GM12878 (cell line): ENCODE measurements at regions not wholly inside any gene's neighbourhood (a gene's known extent, or its start where the extent isn't known, plus 50 kb on each side); places are given as distances from the start of the nearest gene placed in this dataset.

Experiments
- ATAC-seq: fragments of 200-7000 bp; cut with Tn5 transposase; 3 replicates; pipeline ENCODE4 v1.9.1; 2020; ENCODE audit warnings: mild to moderate bottlenecking, moderate library complexity
- BruUV-seq: library from RNA; stranded (reverse); fragments of 400-500 nt; replicated peaks from 2 replicates; lab custom pipeline; 2021; lab: Mats Ljungman, UMichigan
- CTCF ChIA-PET: fragments of 300-600 bp; sonication (Branson Sonifier 250); formaldehyde crosslinking; extraction: SDS; loops from one replicate; lab custom pipeline; 2021; ENCODE audit warnings: inconsistent platforms; lab: Yijun Ruan, JAX
- POLR2A ChIA-PET: fragments of 350-600 bp; formaldehyde crosslinking; extraction: SDS; loops from one replicate; lab custom pipeline; 2021; ENCODE audit warnings: inconsistent platforms; lab: Charles Lee
- RAD21 ChIA-PET: fragments of 300-600 bp; sonication (Branson Sonifier 250); formaldehyde crosslinking; loops from one replicate; lab custom pipeline; 2023; ENCODE audit warnings: antibody characterized with exemption; ENCODE audit not compliant: unreplicated experiment; lab: Charles Lee
- SMC1A ChIA-PET: fragments of 300-600 bp; sonication (Branson Sonifier 250); formaldehyde crosslinking; loops from one replicate; lab custom pipeline; 2023; ENCODE audit not compliant: unreplicated experiment, uncharacterized antibody; lab: Charles Lee
- DNase-seq: peaks from one replicate; pipeline ENCODE4 v3.0.0-alpha.2; 2011; ENCODE audit warnings: low read depth, low spot score
- FAIRE-seq: peaks from 3 replicates; lab custom pipeline; 2011; peaks lifted over from hg19 to GRCh38; lab: Jason Lieb, UNC
- H2AFZ ChIP-seq: 2 replicates; pipeline ENCODE4 v1.6.0; 2011; ENCODE audit warnings: low read depth, low read length, control low read depth; ENCODE audit not compliant: control insufficient read depth
- H3K27ac ChIP-seq: 2 replicates; pipeline ENCODE4 v1.5.1; 2011; ENCODE audit warnings: control low read depth; ENCODE audit not compliant: control insufficient read depth, insufficient read depth
- H3K27me3 ChIP-seq, 2 experiments: replicated peaks in 1 of 2; 2 replicates each; pipeline versions ENCODE4 v1.6.0 to v1.6.1; 2011; ENCODE audit warnings: low read length in 1 of 2; ENCODE audit not compliant: control insufficient read depth in 2 of 2, insufficient read depth in 2 of 2
- H3K36me3 ChIP-seq, 2 experiments: 2 replicates each; pipeline ENCODE4 v1.5.1; 2011; ENCODE audit warnings: low read length in 1 of 2; ENCODE audit not compliant: control insufficient read depth in 2 of 2, insufficient read depth in 2 of 2
- H3K4me1 ChIP-seq: 2 replicates; pipeline ENCODE4 v1.6.1; 2011; ENCODE audit warnings: mild to moderate bottlenecking, low read length, moderate library complexity, mixed read lengths; ENCODE audit not compliant: control insufficient read depth, insufficient read depth
- H3K4me2 ChIP-seq: 2 replicates; pipeline ENCODE4 v1.6.0; 2011; ENCODE audit warnings: control low read depth; ENCODE audit not compliant: control insufficient read depth, insufficient read depth
- H3K4me3 ChIP-seq: fragments of 200-600 bp; sonication (generic); 2 replicates; pipeline ENCODE4 v1.5.1; 2016
- H3K79me2 ChIP-seq: 2 replicates; pipeline ENCODE4 v1.6.0; 2011; ENCODE audit warnings: low read length; ENCODE audit not compliant: control insufficient read depth, insufficient read depth
- H3K9ac ChIP-seq: 2 replicates; pipeline ENCODE4 v1.8.0; 2011; ENCODE audit warnings: low read length, control low read depth, mixed read lengths; ENCODE audit not compliant: control insufficient read depth, insufficient read depth
- H3K9me3 ChIP-seq: replicated peaks from 3 replicates; pipeline ENCODE4 v1.5.1; 2011; ENCODE audit warnings: mild to moderate bottlenecking, low read length; ENCODE audit not compliant: control insufficient read depth, insufficient read depth
- H4K20me1 ChIP-seq: 2 replicates; pipeline ENCODE4 v1.6.0; 2011; ENCODE audit not compliant: control insufficient read depth, insufficient read depth
- EZH2 ChIP-seq: IDR thresholded peaks from 2 replicates; pipeline ENCODE4 v1.6.1; 2012; ENCODE audit warnings: low read depth, mild to moderate bottlenecking, control low read depth, inconsistent platforms, low read length, borderline replicate concordance; ENCODE audit not compliant: control insufficient read depth
- HDAC2 ChIP-seq: fragments of 200-600 bp; sonication (generic); IDR thresholded peaks from 2 replicates; pipeline ENCODE4 v1.6.1; 2017
- HDGF ChIP-seq: fragments of 450-650 bp; IDR thresholded peaks from 2 replicates; pipeline ENCODE4 v1.6.1; 2016; ENCODE audit warnings: antibody characterized with exemption
- IRF4 ChIP-seq: IDR thresholded peaks from 2 replicates; pipeline ENCODE4 v1.6.1; 2011; ENCODE audit warnings: low read depth, low read length
- JUNB ChIP-seq: IDR thresholded peaks from 2 replicates; pipeline ENCODE4 v1.6.1; 2016; ENCODE audit warnings: antibody characterized with exemption, mild to moderate bottlenecking
- PAX8 ChIP-seq: fragments of 450-650 bp; IDR thresholded peaks from 2 replicates; pipeline ENCODE4 v1.6.1; 2017; ENCODE audit warnings: mild to moderate bottlenecking, moderate library complexity
- RAD21 ChIP-seq: IDR thresholded peaks from 2 replicates; pipeline ENCODE4 v1.6.1; 2011; ENCODE audit warnings: mild to moderate bottlenecking, low read depth, low read length, moderate library complexity; ENCODE audit not compliant: insufficient read depth
- RAD51 ChIP-seq: fragments of 450-650 bp; IDR thresholded peaks from 2 replicates; pipeline ENCODE4 v1.6.1; 2016; ENCODE audit warnings: moderate library complexity, mild to moderate bottlenecking, inconsistent platforms
- RUNX3 ChIP-seq: IDR thresholded peaks from 2 replicates; pipeline ENCODE4 v1.6.1; 2012; ENCODE audit warnings: low read length, inconsistent platforms
- SIX5 ChIP-seq: IDR thresholded peaks from 2 replicates; pipeline ENCODE4 v1.6.1; 2011; ENCODE audit warnings: mild to moderate bottlenecking, low read depth, low read length, moderate library complexity; ENCODE audit not compliant: severe bottlenecking
- SPI1 ChIP-seq: IDR thresholded peaks from 2 replicates; pipeline ENCODE4 v1.6.1; 2011; ENCODE audit warnings: low read depth, mild to moderate bottlenecking, low read length, moderate library complexity, borderline replicate concordance; ENCODE audit not compliant: insufficient read depth
- STAT3 ChIP-seq: IDR thresholded peaks from 2 replicates; pipeline ENCODE4 v1.6.1; 2011; ENCODE audit warnings: low read depth, low read length, improper control_type of control experiment
- TCF3 ChIP-seq: IDR thresholded peaks from 2 replicates; pipeline ENCODE4 v1.6.1; 2012; ENCODE audit warnings: low read depth, mild to moderate bottlenecking, low read length, borderline replicate concordance; ENCODE audit not compliant: insufficient read depth
- WGBS: methylation state at CpG from one replicate; pipeline ENCODE4 v1.1.6; 2016; ENCODE audit warnings: low lambda C conversion rate; ENCODE audit not compliant: insufficient replicate concordance, insufficient coverage; ENCODE audit errors: missing lambda C conversion rate; 5-methylcytosine and 5-hydroxymethylcytosine counted together
- in situ Hi-C: fragments of 300-500 bp; cut with MboI; formaldehyde crosslinking; loops from 9 replicates; pipeline ENCODE4 v1.14.3; 2018; ENCODE audit warnings: mixed read lengths
- intact Hi-C: fragments of 100-400 bp; cut with micrococcal nuclease; formaldehyde crosslinking; loops from one replicate; pipeline ENCODE4 v1.14.2; 2022; ENCODE audit not compliant: unreplicated experiment
- TF ChIP-seq, protein P1 (sequence below): fragments of 150-350 bp; IDR thresholded peaks from 2 replicates; pipeline ENCODE4 v1.6.1; 2016; ENCODE audit warnings: low read depth, low read length
- TF ChIP-seq, protein P2 (sequence below): IDR thresholded peaks from 2 replicates; pipeline ENCODE4 v1.6.1; 2011; ENCODE audit warnings: borderline replicate concordance, low read depth, mild to moderate bottlenecking, moderate library complexity, low read length; ENCODE audit not compliant: insufficient read depth, poor library complexity, severe bottlenecking
- TF ChIP-seq, protein P3 (sequence below): fragments of 450-650 bp; IDR thresholded peaks from 2 replicates; pipeline ENCODE4 v1.6.1; 2016; ENCODE audit warnings: mild to moderate bottlenecking, moderate library complexity, borderline replicate concordance

DNA sequence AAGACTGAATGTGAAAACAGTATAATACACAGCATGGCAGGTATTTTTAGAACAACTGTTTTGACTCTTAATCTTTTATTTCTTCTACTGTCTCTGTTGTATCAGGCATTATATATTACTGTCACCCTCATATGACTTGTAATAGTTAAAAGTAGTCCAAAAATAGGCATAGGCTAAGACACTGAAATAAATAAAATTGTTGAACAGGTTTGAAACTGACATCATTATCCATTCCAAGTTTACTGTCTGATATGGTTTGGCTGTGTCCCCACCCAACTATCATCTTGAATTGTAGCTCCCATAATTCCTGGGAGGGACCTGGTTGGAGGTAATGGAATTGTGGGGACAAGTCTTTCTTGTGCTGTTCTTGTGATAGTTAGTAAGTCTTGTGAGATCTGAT is 91.4 kb upstream of the CDH19 start (continued):
- no peak for TF ChIP-seq SPI1

DNA sequence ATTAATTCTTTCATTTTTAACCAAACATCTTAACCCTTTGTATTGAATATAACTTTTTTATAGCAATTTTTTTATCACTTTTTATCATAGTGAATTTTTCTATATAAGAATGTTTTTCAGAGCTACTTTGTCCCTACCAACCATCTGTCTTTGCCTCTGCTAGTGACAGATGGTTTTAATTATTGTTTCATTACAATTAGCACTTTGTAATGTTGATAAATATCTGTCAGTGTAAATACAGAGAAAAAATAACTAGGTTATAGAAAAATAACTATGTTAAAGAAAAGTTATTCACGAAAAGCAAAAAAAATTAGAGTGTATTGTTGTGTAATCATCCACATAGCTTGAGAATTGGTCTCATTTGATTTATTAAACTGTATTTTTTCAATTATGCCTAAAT is 91.0 kb upstream of the CDH19 start:
- ATAC-seq (no peak), FAIRE-seq (no peak)
- 0% methylated on average over 1 of the region's 1 CpG for WGBS
- TF ChIP-seq SIX5 (no peak), JUNB (no peak), RAD21 (no peak), PAX8 (no peak), RUNX3 (no peak), STAT3 (no peak), RAD51 (no peak), HDGF (no peak), EZH2 (no peak), HDAC2 (no peak), TCF3 (no peak), IRF4 (no peak)
- TF ChIP-seq, protein P1, sequence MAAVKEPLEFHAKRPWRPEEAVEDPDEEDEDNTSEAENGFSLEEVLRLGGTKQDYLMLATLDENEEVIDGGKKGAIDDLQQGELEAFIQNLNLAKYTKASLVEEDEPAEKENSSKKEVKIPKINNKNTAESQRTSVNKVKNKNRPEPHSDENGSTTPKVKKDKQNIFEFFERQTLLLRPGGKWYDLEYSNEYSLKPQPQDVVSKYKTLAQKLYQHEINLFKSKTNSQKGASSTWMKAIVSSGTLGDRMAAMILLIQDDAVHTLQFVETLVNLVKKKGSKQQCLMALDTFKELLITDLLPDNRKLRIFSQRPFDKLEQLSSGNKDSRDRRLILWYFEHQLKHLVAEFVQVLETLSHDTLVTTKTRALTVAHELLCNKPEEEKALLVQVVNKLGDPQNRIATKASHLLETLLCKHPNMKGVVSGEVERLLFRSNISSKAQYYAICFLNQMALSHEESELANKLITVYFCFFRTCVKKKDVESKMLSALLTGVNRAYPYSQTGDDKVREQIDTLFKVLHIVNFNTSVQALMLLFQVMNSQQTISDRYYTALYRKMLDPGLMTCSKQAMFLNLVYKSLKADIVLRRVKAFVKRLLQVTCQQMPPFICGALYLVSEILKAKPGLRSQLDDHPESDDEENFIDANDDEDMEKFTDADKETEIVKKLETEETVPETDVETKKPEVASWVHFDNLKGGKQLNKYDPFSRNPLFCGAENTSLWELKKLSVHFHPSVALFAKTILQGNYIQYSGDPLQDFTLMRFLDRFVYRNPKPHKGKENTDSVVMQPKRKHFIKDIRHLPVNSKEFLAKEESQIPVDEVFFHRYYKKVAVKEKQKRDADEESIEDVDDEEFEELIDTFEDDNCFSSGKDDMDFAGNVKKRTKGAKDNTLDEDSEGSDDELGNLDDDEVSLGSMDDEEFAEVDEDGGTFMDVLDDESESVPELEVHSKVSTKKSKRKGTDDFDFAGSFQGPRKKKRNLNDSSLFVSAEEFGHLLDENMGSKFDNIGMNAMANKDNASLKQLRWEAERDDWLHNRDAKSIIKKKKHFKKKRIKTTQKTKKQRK = no peak
- TF ChIP-seq, protein P2, sequence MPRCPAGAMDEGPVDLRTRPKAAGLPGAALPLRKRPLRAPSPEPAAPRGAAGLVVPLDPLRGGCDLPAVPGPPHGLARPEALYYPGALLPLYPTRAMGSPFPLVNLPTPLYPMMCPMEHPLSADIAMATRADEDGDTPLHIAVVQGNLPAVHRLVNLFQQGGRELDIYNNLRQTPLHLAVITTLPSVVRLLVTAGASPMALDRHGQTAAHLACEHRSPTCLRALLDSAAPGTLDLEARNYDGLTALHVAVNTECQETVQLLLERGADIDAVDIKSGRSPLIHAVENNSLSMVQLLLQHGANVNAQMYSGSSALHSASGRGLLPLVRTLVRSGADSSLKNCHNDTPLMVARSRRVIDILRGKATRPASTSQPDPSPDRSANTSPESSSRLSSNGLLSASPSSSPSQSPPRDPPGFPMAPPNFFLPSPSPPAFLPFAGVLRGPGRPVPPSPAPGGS = no peak
- TF ChIP-seq, protein P3, sequence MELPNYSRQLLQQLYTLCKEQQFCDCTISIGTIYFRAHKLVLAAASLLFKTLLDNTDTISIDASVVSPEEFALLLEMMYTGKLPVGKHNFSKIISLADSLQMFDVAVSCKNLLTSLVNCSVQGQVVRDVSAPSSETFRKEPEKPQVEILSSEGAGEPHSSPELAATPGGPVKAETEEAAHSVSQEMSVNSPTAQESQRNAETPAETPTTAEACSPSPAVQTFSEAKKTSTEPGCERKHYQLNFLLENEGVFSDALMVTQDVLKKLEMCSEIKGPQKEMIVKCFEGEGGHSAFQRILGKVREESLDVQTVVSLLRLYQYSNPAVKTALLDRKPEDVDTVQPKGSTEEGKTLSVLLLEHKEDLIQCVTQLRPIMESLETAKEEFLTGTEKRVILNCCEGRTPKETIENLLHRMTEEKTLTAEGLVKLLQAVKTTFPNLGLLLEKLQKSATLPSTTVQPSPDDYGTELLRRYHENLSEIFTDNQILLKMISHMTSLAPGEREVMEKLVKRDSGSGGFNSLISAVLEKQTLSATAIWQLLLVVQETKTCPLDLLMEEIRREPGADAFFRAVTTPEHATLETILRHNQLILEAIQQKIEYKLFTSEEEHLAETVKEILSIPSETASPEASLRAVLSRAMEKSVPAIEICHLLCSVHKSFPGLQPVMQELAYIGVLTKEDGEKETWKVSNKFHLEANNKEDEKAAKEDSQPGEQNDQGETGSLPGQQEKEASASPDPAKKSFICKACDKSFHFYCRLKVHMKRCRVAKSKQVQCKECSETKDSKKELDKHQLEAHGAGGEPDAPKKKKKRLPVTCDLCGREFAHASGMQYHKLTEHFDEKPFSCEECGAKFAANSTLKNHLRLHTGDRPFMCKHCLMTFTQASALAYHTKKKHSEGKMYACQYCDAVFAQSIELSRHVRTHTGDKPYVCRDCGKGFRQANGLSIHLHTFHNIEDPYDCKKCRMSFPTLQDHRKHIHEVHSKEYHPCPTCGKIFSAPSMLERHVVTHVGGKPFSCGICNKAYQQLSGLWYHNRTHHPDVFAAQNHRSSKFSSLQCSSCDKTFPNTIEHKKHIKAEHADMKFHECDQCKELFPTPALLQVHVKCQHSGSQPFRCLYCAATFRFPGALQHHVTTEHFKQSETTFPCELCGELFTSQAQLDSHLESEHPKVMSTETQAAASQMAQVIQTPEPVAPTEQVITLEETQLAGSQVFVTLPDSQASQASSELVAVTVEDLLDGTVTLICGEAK = no peak

More for the DNA sequence above, 91.0 kb upstream of the CDH19 start:
- H3K4me2 ChIP-seq = no peak overlapping the region
- no peaks in the 10 kb centered on the region for H4K20me1 ChIP-seq
- no peaks in the 10 kb centered on the region for H3K4me1 ChIP-seq
- no peaks in the 10 kb centered on the region for H3K79me2 ChIP-seq
- H3K9me3 ChIP-seq = no peaks in the 10 kb centered on the region
- POLR2A ChIA-PET = no interaction called here
- no peak overlapping the region for H2AFZ ChIP-seq
- BruUV-seq = no TSS peak
- RAD21 ChIA-PET = no interaction called here
- no peaks in the 10 kb centered on the region for H3K36me3 ChIP-seq
- intact Hi-C loops (no loop called here), in situ Hi-C loops (no loop called here)
- no peak overlapping the region for H3K4me3 ChIP-seq
- H3K9ac ChIP-seq = no peak overlapping the region
- no peak for DNase-seq
- CTCF ChIA-PET = no interaction called here
- H3K27me3 ChIP-seq = no peaks in the 10 kb centered on the region
- SMC1A ChIA-PET = interaction anchor here (1.2 kb wide), 1 partner anchor 29 kb away, joined by 3 read pairs; no protein-coding TSS in a partner anchor
- no peak overlapping the region for H3K27ac ChIP-seq
